ENCODE measurements at regions not wholly inside any gene's neighbourhood (a gene's known extent, or its start where the extent isn't known, plus 50 kb on each side); places are given as distances from the start of the nearest gene placed in this dataset.

GRCh38 chr1:96513136-96513535 is 208.4 kb upstream of the PTBP2 start:
- Histone ChIP-seq H3K79me2 (ENCODE audit: control insufficient read depth, insufficient read depth, low read length) (no peaks in the 10 kb centered on the region), H3K4me2 (ENCODE audit: insufficient read depth, low read length) (no peak overlapping the region), H3K27ac (ENCODE audit: extremely low read depth, low read depth, low read length) (no peak overlapping the region), H3K9me1 (ENCODE audit: control insufficient read depth, insufficient read depth, low read length) (no peaks in the 10 kb centered on the region), H3K36me3 (ENCODE audit: control insufficient read depth, insufficient read depth, low read length) (no peaks in the 10 kb centered on the region), H3K27me3 (ENCODE audit: control insufficient read depth in 2 of 2, insufficient read depth in 2 of 2, low read length in 2 of 2) (no peaks in the 10 kb centered on the region), H3K4me1 (replicated peaks in 1 of 2; ENCODE audit: control insufficient read depth in 2 of 2, insufficient read depth in 2 of 2, low read length in 2 of 2) (no peaks in the 10 kb centered on the region), H3K9me3 (replicated peaks; ENCODE audit: control insufficient read depth, insufficient read depth, low read depth, low read length) (no peaks in the 10 kb centered on the region), H3K9ac (ENCODE audit: insufficient read depth in 1 of 2, low read depth in 2 of 2, low read length in 2 of 2) (no peak overlapping the region), H4K20me1 (replicated peaks; ENCODE audit: control insufficient read depth, insufficient read depth, low read length) (no peaks in the 10 kb centered on the region), H2AFZ (ENCODE audit: low read depth, low read length) (no peak overlapping the region), H3K4me3 (no peak overlapping the region)
- ChIA-PET CTCF (ENCODE audit: low intra/inter-chr PET ratio) (no interaction called here), POLR2A (no interaction called here)
- ATAC-seq (no peak), FAIRE-seq (no peak), DNase-seq (ENCODE audit: extremely low read depth in 1 of 4, low spot score in 3 of 4) (no peak)
- no peak for TF ChIP-seq GMEB1 (CRISPR knock-in tag; IDR thresholded peaks at IDR 0.05)
- TF ChIP-seq ELK1 (CRISPR knock-in tag; IDR thresholded peaks at IDR 0.05), result no peak
- no peak for TF ChIP-seq ZNF436 (CRISPR knock-in tag; IDR thresholded peaks at IDR 0.05)
- no peak for TF ChIP-seq JUNB (CRISPR knock-in tag; conservative IDR thresholded peaks at IDR 0.05)
- TF ChIP-seq BMI1 (IDR thresholded peaks at IDR 0.05; ENCODE audit: low read length), result no peak
- TF ChIP-seq ZKSCAN3 (CRISPR knock-in tag; IDR thresholded peaks at IDR 0.05), result no peak
- no peak for TF ChIP-seq NFE2L1 (tag; IDR thresholded peaks at IDR 0.05; ENCODE audit: borderline replicate concordance, low read depth)
- intact Hi-C loops (cut with micrococcal nuclease) (no loop called here), in situ Hi-C loops (cut with MboI) (no loop called here)
- no TSS peak for BruUV-seq (replicated peaks)
- WGBS (ENCODE audit: insufficient coverage, low coverage, missing lambda C conversion rate), result 0% methylated on average over 1 of the region's 1 CpG
